GM18867 (cell line): ENCODE measurements at regions not wholly inside any gene's neighbourhood (a gene's known extent, or its start where the extent isn't known, plus 50 kb on each side); places are given as distances from the start of the nearest gene placed in this dataset.
"Not testable (repeated sequence)": the region's sequence is repeated elsewhere in the genome, so short reads cannot be mapped to it uniquely, and the experiment has no call there.

Source experiments
- ATAC-seq: cut with Tn5 transposase; IDR thresholded peaks from one replicate; pipeline ENCODE4 v1.9.1; 2021; ENCODE audit warnings: mild to moderate bottlenecking, moderate library complexity; ENCODE audit not compliant: unreplicated experiment

DNA sequence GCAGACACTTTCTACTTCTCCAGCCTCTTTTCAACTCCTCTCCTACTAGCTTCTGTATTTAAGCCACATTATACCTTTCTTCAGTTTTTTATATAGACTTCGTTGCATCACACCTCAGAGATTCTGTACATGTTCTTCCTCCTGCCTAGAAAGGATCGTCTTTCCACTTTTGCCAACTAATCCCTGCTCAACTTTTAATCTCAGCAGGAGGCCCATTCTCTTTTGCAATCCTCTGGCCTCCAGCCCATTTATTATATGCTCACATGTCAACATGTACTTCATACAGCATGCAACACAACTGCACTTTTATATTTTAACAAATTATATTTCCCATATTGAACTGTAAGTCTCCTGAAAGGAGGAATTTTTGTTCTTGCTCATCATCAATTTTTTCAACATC, 476.5 kb upstream of the SMIM31 start:
- ATAC-seq: not testable (repeated sequence)

DNA sequence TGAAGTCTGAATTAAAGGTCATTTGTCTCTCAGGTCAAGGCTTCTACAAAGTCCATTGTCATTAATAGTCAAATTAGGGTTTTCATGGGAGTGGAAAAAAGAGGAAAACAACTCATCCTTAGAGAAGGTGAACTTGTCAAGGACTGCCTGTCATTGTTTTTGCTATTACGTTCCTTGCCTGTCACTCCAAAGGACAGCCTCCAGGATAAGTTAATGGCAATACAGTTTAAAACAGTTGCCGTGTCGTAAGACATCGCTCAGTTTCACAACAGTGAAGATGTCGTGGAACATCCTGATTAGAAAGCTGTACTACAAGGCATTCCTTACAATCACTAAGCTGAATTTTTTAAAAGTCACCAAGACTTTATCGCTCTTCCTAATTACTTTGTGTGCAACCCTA, 466.8 kb upstream of the SMIM31 start:
- no peak for ATAC-seq

DNA sequence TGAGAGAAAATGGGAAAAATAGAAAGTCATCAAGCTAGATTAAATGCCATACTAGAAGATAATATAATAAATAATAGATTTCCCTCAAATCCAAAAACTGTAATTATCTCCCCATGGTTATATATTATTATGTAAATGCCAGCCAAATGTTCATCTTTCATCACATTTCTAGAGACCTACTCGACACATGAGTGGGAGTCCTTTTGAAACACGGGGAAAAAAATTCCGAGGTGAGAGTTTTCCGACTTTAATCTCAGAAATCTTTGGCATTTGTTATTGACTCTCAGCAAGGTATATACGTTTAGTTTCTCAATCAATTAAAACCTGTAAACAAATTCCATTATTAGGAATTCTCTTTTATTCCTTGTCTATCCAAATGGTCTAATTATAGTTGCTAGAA, 465.4 kb upstream of the SMIM31 start:
- no peak for ATAC-seq

DNA sequence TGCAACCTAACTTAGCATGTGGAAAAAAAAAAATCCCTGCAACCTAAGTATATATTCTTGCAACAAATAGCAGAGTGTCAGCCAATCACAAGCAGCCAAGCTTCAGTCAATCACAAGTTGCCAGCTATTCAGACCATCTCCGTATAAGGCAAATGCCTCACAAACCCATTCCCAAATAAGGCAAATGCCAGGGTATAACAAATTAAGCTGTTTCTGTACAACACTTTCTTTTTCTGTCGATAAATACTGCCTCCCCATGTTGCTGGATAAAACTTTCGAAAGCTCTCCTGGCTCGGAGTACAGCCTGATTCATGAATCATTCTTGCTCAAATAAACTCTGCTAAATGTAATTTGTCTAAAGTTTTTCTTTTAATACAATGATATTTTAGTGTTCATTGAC, 460.7 kb upstream of the SMIM31 start:
- no peak for ATAC-seq

DNA sequence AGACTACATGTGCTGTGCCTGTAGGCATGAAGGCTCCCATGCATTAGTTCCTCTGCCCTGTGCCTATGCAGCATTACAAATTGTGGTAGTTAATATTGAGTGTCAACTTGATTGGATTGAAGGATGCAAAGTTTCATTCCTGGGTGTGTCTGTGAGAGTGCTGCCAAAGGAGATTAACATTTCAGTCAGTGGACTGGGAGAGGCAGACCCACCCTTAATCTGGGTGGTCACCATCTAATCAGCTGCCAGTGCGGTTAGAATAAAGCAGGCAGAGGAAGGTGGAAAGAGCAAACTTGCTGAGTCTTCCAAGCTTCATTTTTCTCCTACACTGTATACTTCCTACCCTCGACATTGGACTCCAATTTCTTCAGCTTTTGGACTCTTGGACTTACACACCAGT, 460.2 kb upstream of the SMIM31 start:
- ATAC-seq: no peak

DNA sequence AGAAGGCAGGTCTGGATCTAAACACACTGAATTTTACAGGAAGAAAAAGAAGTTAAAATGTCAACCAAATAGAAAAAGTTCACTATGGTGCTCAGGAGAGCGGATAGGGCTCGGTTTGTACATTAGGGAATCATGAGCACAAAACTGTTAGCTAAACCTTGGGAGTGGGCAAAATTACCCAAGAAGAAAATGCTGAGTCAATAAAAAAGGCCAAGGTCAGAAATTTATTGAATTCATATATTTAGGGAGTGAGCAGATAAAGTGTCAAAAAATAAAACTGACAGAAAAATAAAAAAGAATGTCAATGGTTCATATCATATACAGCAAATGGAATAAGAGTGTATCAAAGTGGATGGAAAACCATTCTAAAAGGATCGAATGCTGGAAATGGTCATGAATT, 452.5 kb upstream of the SMIM31 start:
- no peak for ATAC-seq

DNA sequence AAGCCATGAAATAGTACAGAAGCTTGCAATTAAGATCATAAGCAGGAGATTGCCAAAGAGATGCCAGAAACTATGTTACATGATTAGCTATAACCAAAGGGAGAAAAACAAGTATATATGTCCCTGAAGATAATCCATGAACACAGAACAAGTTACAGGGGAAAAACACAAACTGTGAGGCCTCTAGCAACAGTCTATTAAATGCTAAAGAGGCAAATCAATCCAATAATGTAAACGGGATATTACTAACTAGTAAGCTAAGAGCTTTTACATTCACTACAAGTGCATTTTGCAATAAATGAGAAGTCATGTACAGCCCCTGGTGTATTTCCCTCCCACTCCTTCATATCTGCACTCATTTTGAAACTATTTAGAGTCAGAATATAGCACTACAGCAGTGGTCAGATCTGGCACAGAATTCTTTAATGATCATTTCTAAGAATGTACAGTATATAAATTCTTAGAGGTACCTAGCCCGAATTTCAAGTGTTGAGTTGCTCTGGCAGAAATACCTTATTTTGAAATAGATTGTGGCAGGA, 449.8 kb upstream of the SMIM31 start:
- ATAC-seq: peak; percentile 69

DNA sequence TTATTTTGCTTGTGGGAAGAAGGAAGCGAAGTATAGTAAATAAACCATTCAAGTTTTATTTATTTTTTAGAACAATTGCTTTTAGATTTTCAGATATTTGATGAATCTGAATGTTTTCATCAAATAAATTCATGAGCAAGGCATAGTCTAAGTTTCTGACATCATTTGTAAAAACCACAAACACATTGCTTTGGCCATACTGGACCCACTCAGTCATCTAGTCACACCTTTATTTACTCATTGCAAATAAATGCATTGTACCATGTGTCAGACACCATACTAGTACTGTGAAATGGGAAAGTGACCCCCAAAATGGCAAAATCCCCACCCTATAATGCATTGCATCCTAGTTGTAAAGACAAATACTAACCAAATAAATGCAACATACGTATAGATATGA, 449.1 kb upstream of the SMIM31 start:
- peak; percentile 41 for ATAC-seq

DNA sequence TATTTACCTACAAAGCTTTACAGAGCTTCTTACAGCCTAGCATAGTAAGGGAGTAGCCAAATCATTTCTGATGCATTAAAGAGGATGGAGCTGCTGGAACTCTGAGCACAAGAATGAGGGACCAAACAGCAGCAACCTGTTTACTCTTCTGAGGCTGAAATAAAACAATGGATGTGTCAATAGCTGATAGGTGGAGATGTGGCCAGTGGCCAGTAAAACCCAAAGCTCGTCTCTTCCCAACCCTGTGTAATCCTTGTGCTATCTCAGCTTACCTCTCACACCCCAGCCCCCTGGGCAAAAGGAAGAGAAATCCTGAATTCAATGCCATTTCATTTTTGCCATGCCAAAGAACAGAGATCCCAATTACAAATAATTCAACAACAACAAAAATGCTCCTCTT, 446.7 kb upstream of the SMIM31 start:
- ATAC-seq: no peak

DNA sequence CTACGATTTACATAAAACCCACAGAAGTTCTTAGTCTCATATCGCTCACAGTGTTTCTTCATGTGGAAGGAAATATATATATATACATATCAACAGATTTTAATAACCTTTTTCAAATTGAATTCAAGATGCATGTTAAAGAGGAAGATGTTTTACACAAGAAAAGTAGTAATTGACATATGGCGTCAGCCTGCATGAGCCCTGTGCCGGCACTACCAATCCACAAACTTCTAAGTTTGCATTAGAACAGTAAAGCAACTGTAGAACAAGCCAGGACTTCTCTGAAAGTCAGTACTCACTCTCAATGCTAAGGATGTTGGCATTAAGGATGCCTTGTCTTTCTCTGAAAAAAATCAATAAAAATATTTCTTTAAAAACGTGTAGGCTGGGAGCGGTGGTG, 441.3 kb upstream of the SMIM31 start:
- ATAC-seq: no peak

DNA sequence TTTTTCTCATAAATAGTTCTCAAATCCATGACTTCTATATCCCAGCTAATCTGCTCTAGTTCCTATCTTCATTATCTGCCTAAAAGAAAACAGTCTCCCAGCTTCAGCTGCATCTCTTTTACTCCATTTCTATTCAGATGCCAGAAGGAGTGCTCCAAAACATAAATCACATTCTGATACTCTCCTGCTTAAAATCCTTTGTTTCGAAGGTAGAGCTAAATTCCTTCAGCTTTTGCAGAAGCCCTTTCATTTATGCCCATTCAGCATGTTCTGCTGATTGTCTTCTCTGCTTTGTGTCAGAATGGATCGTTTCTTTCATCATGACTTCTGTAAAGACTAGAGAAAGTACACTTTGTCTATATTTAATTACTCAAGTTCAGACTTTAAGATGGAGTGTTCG, 440.1 kb upstream of the SMIM31 start:
- ATAC-seq: no peak

DNA sequence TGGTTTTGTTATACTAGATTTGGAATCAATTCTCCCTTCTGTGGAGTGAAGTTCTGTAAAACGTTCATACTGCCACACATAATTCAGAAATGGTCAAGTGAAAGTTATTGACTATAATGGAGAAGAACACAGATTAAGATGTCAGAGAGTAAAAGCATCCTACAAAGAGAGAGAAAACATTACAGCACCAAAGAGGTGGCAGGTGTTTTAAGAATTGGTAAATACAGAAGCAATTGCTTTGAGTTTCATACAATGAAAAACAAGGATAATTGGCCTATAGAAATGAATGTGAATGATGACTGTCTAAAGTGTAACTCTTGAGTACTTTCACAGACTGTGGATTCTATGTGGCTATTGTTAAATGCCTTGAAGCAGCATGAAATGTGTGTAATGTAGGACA, 435.6 kb upstream of the SMIM31 start:
- no peak for ATAC-seq

DNA sequence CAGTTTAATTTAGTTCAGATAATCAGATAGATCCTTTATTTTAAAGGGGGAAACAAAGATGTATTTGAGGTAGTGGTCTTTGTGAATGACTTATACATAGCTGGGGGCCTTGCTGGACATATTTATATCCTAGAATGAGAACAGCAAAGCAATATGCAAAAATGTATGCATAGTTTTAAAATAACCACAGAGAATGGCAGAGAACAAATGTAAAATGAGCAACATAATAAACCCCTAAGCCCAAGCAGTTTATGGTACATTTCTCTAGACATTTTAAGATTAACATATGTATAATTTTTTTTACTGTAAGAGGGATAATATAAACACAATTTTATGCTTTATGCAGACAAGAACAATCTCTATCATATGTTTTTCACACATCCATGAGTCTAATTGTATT, 434.2 kb upstream of the SMIM31 start:
- no peak for ATAC-seq

DNA sequence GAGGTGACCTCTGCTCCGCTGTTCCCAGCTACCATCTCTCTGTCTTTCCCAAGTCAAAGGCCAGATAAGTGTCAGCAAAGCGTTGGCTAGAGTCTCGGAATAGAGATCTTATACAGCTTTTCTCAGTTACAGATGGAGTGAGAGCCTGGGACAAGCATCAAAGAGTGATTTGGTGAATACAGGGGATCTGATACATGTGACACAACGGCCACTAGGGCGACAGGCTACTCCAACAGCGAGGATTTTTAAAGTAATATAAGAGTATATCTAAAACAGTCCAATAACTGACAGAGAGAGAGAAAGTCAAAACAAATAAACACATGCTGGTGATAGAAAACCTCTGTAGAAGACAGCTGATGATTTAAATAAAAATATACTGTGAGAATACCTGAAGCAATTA, 433.1 kb upstream of the SMIM31 start:
- no peak for ATAC-seq

DNA sequence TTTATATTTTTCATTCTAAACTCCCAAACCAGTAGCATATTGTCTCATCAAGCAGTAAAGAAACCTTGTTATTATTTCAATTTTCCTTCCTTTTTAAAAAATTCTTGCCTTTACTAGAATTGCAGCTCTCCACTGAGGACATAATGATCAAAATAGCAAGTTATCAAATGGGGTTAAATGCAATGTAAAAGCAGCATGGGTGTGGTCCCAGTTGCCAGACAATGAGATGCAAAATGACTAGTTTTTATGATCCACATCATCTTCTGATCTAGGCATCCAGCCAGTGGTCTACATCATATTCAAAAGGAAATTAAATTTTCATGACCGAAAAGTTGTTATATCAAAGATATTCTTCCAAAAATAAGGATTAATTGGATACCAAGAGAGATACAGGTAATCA, 427.9 kb upstream of the SMIM31 start:
- ATAC-seq: no peak

DNA sequence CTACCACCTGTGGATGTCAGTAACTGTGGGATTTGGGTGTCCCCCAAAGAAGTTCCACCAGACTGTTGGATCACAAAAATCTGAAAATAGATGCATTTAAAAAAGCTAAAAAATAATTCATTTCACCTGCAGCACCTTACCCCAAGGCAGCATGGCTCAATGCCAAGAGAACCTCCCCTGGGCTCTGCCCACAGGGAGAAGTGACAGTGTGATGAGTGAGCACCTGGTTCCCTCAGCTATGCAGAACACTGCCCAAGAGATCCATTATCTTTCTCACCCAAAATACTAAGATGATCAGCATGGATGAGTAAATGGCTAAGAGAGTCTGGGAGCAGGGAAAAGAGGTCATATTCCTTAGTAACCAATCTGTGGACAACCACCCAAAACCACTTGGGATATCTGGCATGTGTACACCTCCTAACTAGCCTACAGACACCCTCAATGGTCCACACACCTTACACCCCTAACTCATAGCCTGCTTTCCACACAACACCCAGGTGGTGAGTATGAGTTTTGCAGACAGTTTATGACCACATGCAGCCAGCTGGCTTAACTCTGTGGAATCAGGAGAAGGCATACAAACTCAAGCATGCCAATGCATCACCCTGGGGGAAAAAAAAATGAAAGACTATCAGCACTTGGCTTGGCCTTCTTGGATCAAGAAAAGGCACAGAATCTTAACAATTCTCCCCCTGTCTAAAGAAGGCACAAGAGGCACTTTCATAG, 416.5 kb upstream of the SMIM31 start:
- no peak for ATAC-seq

DNA sequence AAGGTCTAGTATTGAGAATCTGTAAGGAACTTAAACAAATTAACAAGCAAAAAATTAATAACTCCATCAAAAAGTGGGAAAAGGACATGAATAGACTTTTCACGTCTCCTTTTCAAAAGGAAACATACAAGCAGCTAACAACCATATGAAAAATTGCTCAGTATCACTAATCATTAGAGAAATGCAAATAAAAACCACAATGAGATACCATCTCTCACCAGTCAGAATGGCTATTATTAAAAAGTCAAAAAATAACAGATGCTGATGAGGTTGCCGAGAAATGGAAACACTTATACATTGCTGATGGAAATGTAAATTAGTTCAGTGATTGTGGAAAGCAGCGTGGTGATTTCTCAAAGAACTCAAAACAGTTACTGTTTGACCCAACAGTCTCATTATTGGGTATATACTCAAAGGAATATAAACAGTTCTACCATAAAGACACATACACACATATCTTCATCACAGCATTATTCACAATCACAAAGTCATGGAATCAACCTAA, 410.4 kb upstream of the SMIM31 start:
- ATAC-seq: peak; percentile 72

DNA sequence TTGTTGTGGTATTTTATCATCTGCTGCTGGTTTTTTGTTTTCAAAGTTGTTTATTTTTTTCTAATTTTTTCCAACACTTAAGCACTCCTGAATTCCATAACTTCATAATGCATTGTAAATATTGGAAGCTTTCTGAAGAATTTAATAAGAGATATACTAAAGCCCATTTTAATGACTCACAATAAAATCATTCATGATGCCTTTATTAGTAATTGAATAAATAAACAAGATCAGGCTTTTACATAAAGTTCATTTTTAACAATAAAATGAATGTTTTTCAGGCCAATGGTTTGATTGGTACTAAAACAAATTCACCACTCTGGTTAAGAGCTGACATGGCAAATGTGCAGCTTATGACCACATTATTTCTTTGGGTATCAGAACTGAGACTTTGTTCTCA, 408.2 kb upstream of the SMIM31 start:
- ATAC-seq: no peak

DNA sequence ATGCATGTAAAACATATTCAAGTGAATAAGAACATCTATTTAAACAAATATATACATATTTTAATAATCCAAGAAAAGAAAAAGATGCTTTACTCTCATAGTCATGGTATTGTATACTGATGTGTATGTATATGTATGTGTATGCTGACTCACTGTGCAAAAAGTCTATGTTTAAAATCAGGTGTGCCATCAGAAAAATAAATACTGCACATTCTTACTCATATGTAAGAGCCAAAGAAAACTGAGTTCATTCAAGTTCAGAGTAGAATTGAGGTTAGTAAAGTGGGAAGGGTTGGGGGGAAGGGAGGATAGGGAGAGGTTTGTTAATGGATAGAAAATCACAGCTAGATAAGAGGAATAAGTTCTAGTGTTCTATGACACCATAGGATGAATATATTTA, 403.9 kb upstream of the SMIM31 start:
- ATAC-seq: no peak

DNA sequence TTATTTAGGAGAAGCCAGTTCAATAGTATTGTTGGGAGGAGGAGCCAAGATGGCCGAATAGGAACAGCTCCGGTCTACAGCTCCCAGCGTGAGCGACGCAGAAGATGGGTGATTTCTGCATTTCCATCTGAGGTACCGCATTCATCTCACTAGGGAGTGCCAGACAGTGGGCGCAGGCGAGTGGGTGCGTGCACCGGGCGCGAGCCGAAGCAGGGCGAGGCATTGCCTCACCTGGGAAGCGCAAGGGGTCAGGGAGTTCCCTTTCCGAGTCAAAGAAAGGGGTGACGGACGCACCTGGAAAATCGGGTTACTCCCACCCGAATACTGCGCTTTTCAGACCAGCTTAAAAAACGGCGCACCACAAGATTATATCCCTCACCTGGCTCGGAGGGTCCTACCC, 403.2 kb upstream of the SMIM31 start:
- not testable (repeated sequence) for ATAC-seq

DNA sequence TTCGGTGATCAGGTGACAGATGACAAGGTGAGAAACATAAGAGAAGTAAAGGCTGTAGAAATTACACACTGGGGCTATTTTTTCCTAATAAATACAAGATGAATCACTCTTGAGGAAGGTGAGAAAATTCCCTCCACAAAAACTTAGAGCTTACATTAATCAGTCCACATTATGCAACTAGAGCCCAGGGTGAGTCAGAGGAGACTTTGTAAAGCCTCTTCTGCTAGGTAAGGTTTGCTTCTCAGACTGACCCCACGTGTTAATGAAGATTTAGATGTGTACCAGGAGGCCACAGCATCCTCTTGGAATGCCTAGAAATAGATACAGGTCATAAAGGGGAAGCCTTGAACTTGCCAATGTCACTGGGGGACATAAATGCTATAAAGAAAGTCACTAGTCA, 396.0 kb upstream of the SMIM31 start:
- peak; percentile 66 for ATAC-seq

DNA sequence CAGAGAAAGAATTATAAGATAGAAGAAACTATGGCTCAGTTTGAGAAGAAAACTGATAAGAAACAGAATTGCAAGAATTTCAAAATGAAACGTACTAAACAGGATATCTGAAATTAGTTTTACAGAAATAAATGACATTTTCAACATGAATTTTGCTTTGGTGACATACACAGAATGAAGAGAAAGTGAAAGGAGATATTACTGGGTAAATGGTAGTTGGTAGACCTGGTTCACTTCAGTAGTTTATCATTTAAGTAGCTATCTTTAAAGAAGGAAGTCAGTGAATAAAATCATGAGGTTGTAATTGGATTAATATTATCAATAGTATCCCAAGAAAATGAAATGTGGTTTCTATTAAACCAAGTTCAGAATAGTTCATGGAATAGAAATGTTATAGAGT, 395.5 kb upstream of the SMIM31 start:
- peak; percentile 72 for ATAC-seq

DNA sequence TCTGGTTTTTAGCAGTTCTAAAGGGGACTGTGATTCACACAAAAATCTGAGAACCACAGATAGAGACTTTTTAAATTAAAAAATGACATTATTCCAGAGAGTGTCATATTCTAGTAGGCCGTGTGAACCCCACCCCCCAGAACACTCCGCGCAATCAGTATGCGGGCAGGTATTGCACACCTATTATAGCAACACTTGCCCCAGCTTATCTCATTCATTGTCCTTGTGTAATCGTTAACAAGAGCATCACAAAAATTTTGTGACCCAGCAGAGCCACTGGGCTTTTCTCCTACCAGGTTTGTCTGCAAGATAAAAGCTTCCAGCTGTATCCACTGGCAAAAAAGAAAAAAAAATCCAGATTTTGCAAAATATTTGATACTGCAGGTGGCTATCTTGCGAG, 394.1 kb upstream of the SMIM31 start:
- no peak for ATAC-seq
